G401.6 (cell line): ENCODE measurements at regions not wholly inside any gene's neighbourhood (a gene's known extent, or its start where the extent isn't known, plus 50 kb on each side); places are given as distances from the start of the nearest gene placed in this dataset.

Source experiments
- FAIRE-seq: peaks from 2 replicates; lab custom pipeline; 2012; peaks lifted over from hg19 to GRCh38; lab: Jason Lieb, UNC

- no peak for FAIRE-seq
Observed at GRCh38 chr9:115209601-115210306, 91.8 kb upstream of the TNC start.

DNA sequence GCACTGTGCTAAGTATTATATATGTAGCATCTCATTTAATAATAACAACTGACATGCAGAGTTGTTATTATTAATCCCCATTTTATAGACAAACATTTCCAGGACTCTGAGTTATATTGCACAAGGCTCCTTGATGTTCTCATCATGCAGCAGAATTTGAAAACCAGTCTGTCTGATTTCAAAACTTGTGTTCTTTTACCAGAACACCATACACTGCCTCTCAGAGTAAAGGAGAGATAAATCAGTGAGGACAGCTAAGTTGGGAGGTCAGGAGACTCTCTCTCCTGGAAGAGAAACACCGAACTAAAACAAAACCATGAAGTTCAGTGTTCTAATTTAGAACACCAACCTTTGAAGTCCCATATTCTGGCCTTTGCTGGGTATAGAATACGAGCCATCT, 92.7 kb upstream of the TNC start:
- FAIRE-seq = no peak

DNA sequence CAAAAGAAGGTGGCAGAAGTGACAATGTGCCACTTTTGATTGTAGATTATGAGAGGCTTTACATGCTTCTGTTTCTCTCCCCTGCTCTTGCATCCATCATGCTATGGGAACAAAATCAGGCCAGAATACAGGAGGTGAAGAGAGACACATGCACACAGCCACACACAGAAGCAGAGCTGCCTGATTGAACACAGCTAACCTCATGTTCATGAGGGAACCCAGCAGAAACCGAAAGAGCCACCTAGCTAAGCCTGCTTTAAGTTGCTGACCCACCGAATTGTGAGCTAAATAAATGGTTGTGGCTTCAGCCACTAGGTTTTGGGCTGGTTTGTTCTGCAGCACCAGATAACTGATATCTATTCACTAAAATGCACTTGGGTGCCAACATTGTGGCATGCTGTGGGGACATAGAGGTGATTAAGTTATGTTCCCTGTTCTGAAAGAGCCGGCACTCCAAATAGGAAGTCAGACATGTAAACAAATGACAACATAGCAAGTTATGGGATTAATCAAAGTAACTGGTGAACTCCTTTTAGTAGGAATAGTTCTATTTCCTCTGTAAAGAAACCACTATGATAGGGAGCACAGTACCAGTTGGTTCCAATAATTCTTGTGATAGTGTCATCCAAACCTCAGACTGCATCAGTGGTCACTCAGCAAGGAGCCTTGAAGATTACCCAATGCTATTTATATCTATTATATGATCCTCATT, 93.6 kb upstream of the TNC start:
- FAIRE-seq = no peak

DNA sequence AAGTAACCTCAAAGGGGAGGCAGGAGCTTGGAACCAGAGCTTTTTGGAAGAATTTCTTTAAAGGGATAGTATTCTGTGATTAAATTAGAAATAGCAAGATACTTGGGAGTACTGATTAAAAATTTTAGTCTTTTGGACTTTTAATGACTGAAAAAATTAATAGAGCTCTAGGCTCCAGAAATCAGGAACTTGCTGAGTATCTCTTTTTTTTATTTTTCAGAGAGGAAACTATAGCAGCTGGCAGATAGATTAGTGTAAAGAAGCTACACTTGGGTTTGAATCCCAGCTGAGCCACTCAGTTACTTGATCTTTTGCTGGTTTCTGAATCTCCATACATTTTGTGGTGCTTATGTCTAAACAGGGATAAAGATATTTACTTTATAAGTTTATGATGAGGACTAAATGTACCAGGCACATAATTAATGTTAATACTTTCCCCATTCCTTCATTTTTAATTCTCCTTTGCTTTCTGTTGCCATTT, 94.2 kb upstream of the TNC start:
- FAIRE-seq = no peak

- no peak for FAIRE-seq
Observed at GRCh38 chr9:115212832-115213231, 94.9 kb upstream of the TNC start.

GRCh38 chr9:115213818-115214334, 95.9 kb upstream of the TNC start:
- FAIRE-seq = no peak

GRCh38 chr9:115216873-115217272, 98.9 kb upstream of the TNC start:
- no peak for FAIRE-seq

DNA sequence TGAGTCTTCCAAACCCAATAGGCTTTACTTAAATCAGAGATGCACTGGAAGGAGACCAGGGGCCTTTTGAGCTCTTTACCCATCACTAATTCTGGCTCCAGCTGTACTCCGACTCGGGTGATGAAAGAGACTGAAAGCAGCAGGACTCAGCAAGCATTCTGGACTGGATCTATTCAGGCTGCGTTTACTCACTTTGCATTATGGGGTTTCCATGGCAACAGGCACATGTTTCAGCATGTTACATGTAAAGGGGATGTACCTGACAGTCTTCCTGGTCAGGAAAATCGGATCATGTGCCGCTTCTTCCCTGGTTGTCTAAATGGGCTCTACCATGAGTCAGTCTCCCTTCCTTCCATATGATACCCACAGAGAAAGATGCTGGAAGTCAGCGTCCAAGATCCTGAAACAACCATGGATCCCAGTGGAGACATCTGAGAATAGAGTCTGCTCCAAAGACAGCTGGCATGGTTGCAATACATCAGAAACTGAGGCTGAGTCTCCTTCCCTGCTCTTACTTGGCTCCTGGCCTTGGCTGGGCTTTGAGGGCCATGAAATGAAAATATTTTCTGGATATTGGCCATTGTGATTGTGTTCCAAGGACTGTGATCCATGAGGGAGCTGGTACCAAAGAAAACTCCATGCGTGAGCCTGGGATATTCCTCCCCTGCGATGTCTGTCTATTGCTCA, 102.5 kb upstream of the TNC start:
- FAIRE-seq = no peak

DNA sequence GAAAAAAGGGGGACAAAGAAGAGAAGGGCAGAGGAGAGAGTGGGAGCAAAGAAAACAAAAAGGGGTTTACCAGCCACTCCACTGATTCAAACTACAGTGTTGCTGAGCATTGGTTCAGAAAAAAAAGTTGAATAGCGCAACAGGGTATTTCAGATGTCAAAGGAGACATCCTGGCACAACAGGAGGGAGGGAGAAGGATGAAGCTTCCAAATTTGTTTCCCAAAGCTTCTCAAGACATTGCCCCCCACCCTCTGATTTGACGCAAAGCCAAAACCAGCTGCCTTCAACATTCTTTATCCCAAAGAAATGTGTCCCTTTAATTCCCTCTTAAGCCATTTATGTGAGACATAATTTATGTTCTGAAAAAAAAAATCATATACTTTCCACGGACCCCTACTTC, 105.5 kb upstream of the TNC start:
- no peak for FAIRE-seq

DNA sequence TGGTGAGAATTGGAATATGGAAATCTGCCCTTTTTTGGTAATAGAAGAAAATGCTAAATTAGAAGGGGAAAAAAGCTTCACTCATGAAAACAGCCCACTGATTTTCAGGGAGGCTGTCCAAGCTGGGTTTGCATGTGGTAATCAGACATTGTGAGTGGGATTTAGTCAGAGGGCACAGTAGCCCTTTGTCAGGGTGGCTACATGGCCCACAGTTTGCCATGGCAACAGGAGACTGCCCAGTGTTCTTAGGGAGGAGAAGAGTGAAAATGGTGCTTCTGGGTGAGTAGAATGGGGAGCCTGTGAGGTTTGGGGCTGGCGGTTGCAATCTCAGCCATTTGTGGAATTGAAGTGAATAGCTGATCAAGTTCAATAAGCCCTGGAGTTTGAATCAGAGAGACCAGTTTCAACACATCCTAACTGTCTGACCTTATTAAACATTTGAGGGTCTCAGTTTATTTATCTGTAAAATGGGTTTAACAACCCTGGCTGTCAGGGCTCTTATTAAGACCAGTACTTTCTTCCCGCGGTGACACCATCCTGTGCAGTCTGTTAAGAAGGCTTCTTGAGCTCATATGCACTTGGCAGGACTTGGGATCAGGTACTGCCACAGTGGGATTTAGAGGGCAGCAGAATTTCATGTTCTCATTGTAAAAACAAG, 107.6 kb upstream of the TNC start:
- no peak for FAIRE-seq

DNA sequence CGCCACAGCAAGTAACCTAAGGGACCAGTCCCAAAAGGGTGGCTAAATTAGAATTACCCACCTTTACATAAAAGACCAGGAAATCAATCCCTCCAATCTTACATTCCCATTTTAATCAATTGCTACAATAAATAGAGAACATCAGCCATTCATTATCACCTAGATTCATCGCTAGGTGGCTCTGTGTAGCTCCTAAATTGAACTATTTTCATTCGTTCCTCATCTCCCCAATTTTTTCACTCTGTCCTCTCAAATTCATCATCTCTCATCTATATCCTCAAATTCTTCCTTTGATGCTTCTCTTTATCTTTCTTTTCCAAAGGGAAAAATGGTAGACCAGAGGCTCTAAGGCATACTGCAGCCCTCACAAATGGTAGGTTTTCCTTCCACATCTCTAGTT, 108.2 kb upstream of the TNC start:
- no peak for FAIRE-seq

DNA sequence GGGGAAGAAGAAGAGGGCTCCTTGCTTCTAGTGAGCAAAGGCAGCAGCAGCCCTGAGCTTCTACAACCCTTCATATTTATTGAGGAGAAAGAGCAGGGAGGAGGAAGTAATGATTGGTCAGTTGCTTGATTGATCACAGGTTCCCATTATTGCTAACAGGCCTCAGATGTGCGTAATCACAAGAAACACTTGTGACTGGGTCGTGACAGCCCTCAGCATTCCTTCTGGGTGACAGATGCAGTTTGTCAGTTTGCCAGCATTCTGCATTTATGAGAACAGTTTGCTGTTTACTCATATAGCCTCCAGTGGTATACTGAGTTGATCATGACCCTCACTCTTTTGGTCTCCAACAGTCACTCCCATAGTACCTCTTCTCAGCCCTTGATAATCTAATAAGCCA, 111.5 kb upstream of the TNC start:
- FAIRE-seq = no peak

- no peak for FAIRE-seq
Observed at GRCh38 chr9:115230924-115231515, 113.1 kb upstream of the TNC start.

DNA sequence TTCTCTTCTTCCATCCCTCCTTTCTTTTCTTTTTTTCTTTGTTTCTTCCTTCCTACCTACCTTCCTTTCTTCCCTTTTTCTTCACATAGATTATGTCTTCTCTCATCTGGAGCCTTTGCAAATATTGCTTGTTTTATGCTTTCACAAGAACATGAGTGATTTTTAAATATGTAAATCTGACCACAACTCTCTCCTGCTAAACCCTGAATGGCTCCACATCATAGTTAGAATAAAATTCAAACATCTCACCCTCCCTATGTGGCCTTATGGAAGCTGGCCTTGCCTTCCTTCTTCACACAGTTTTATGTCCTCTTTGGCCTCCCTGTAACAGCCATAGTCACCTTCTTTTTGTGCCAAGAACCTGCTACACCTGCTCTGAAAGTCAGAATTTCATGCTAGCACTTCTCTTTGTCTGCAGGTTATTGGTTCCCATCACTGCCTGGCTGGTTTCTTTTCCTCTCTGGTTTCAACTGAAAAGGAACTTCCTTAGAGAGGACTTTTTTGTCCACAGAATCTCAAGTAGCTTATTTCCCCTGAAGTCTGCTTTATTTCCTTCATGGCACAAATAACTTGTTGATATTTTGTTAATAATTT, 114.3 kb upstream of the TNC start:
- no peak for FAIRE-seq

- FAIRE-seq = no peak
Observed at GRCh38 chr9:115234094-115234493, 116.1 kb upstream of the TNC start.

- FAIRE-seq = no peak
Observed at GRCh38 chr9:115235221-115235620, 117.3 kb upstream of the TNC start.

GRCh38 chr9:115237385-115237998, 119.5 kb upstream of the TNC start:
- FAIRE-seq = no peak

GRCh38 chr9:115240676-115241075, 122.7 kb upstream of the TNC start:
- FAIRE-seq = no peak

DNA sequence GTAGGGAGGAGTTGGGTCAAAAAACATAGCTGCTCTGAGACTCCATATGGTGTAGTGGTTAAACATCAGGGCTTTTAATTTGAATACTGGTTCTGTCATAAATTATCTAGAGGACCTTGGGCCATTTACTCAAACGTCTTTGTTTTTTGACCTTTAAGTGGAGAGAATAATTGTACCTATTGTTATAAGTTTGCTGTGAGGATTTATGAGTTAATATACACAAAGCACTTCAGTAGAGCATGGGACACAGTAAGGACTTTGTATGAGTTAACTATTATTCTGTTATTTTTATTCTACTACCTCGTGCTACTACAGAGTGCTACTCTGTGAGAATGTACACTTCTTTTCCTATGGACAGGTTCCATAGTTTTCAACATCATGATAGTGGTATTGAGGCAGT, 123.7 kb upstream of the TNC start:
- no peak for FAIRE-seq

DNA sequence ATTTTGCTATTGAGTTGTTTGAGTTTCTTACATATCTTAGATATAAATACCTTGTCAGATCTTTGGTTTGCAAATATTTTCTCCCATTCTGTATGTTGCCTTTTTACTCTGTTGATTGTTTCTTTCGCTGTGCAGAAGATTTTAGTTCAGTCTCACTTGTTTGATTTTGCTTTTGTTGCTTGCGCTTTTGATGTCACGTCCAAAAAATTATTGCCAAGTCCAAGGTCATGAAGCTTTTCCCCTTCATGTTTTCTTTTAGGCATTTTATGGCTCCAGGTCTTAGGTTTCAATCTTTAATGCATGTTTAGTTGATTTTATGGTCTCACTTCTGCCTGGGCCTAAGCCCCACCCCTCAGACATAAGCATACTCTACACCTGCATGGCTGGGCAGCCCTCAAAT, 131.5 kb upstream of the TNC start:
- no peak for FAIRE-seq

GRCh38 chr9:115250621-115251032, 132.7 kb upstream of the TNC start:
- no peak for FAIRE-seq
